ENCODE measurements at regions not wholly inside any gene's neighbourhood (a gene's known extent, or its start where the extent isn't known, plus 50 kb on each side); places are given as distances from the start of the nearest gene placed in this dataset.

DNA sequence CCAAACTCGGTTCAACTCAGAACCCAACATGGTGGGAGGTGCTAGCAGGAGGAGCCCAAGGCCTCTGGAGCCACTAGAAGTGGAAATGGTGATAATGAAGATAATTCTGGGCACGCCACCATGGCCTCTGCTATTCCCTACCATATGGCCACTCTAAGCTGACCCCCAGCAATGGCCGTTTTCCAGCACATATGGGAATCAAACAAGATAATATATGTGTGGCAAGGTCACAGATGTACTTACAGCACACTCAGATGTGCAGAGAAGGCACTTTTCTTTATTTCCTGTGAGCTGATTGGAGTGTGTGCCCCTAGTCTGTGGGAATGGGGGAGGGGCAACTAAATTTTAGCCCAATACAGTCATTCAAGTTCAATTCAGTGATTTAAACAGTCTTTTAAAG, 153.4 kb upstream of the LRFN2 start:
- TF ChIP-seq SIN3A (IDR thresholded peaks at IDR 0.05; ENCODE audit: borderline replicate concordance, insufficient read depth, low read length) = no peak
- no peak for TF ChIP-seq POLR2AphosphoS5 (IDR thresholded peaks at IDR 0.05; ENCODE audit: low read depth, low read length)
- TF ChIP-seq TAF1 (IDR thresholded peaks at IDR 0.05; ENCODE audit: borderline replicate concordance, insufficient read depth, low read length) = no peak
- TF ChIP-seq, protein P1, sequence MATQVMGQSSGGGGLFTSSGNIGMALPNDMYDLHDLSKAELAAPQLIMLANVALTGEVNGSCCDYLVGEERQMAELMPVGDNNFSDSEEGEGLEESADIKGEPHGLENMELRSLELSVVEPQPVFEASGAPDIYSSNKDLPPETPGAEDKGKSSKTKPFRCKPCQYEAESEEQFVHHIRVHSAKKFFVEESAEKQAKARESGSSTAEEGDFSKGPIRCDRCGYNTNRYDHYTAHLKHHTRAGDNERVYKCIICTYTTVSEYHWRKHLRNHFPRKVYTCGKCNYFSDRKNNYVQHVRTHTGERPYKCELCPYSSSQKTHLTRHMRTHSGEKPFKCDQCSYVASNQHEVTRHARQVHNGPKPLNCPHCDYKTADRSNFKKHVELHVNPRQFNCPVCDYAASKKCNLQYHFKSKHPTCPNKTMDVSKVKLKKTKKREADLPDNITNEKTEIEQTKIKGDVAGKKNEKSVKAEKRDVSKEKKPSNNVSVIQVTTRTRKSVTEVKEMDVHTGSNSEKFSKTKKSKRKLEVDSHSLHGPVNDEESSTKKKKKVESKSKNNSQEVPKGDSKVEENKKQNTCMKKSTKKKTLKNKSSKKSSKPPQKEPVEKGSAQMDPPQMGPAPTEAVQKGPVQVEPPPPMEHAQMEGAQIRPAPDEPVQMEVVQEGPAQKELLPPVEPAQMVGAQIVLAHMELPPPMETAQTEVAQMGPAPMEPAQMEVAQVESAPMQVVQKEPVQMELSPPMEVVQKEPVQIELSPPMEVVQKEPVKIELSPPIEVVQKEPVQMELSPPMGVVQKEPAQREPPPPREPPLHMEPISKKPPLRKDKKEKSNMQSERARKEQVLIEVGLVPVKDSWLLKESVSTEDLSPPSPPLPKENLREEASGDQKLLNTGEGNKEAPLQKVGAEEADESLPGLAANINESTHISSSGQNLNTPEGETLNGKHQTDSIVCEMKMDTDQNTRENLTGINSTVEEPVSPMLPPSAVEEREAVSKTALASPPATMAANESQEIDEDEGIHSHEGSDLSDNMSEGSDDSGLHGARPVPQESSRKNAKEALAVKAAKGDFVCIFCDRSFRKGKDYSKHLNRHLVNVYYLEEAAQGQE (IDR thresholded peaks at IDR 0.05; ENCODE audit: insufficient read depth in 1 of 2, low read depth in 2 of 2, low read length in 2 of 2) = no peak
- TF ChIP-seq FOXP2 (optimal IDR thresholded peaks at IDR 0.05; ENCODE audit: borderline replicate concordance, extremely low read depth, extremely low read length, insufficient read depth) = no peak

GRCh38 chr6:40738551-40739193, 151.5 kb upstream of the LRFN2 start:
- TF ChIP-seq TAF1 (IDR thresholded peaks at IDR 0.05; ENCODE audit: borderline replicate concordance, insufficient read depth, low read length) = no peak
- TF ChIP-seq SIN3A (IDR thresholded peaks at IDR 0.05; ENCODE audit: borderline replicate concordance, insufficient read depth, low read length) = no peak
- TF ChIP-seq POLR2AphosphoS5 (IDR thresholded peaks at IDR 0.05; ENCODE audit: low read depth, low read length) = no peak
- TF ChIP-seq, protein P1 (IDR thresholded peaks at IDR 0.05; ENCODE audit: insufficient read depth in 1 of 2, low read depth in 2 of 2, low read length in 2 of 2) = no peak
- TF ChIP-seq FOXP2 (optimal IDR thresholded peaks at IDR 0.05; ENCODE audit: borderline replicate concordance, extremely low read depth, extremely low read length, insufficient read depth) = no peak

DNA sequence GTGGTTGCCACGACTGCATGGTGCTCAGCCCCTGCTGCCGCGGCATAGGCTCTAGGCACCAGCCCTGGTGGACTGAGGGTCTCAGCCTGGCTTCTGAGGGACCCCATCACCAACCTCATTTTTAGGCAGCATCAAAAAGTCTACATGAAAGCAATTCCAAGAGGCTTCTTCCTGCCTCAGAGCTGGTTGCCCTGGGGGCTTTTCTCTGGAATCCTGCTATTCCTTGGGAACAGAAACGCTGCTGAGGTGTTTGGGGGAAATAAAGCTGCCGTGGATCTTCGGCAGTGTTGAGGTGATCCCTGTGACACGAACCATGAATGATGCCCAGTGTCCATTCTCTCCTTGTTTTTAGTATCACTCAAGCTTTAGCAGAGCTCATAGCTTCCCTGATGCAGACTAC, 148.4 kb upstream of the LRFN2 start:
- TF ChIP-seq SIN3A (IDR thresholded peaks at IDR 0.05; ENCODE audit: borderline replicate concordance, insufficient read depth, low read length) (no peak), TAF1 (IDR thresholded peaks at IDR 0.05; ENCODE audit: borderline replicate concordance, insufficient read depth, low read length) (no peak), FOXP2 (optimal IDR thresholded peaks at IDR 0.05; ENCODE audit: borderline replicate concordance, extremely low read depth, extremely low read length, insufficient read depth) (no peak), POLR2AphosphoS5 (IDR thresholded peaks at IDR 0.05; ENCODE audit: low read depth, low read length) (no peak)
- TF ChIP-seq, protein P1 (IDR thresholded peaks at IDR 0.05; ENCODE audit: insufficient read depth in 1 of 2, low read depth in 2 of 2, low read length in 2 of 2) = no peak

DNA sequence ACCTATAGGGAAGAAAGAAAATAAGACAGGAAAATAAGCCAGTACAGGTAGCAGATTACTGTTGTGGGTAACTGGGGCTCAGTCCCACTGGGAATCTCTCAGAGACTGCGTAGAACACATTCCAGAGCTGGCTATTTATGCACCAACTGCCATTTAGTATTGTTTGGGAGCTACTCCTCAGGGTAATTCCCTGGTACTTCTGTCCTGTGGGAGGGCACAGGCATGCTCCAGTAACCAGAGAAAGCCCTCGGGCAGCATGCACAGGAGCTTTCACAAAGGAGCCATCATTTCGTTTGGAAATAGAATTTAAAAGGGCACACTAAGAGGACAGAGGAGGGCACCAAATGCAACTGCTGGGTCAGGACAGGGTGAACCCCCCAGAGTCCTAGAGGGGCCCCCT, 148.0 kb upstream of the LRFN2 start:
- TF ChIP-seq, protein P1 (IDR thresholded peaks at IDR 0.05; ENCODE audit: insufficient read depth in 1 of 2, low read depth in 2 of 2, low read length in 2 of 2) = no peak
- no peak for TF ChIP-seq SIN3A (IDR thresholded peaks at IDR 0.05; ENCODE audit: borderline replicate concordance, insufficient read depth, low read length)
- TF ChIP-seq FOXP2 (optimal IDR thresholded peaks at IDR 0.05; ENCODE audit: borderline replicate concordance, extremely low read depth, extremely low read length, insufficient read depth) = no peak
- TF ChIP-seq POLR2AphosphoS5 (IDR thresholded peaks at IDR 0.05; ENCODE audit: low read depth, low read length) = no peak
- TF ChIP-seq TAF1 (IDR thresholded peaks at IDR 0.05; ENCODE audit: borderline replicate concordance, insufficient read depth, low read length) = no peak

Measured in PFSK-1 (cell line).